ENCODE measurements at regions not wholly inside any gene's neighbourhood (a gene's known extent, or its start where the extent isn't known, plus 50 kb on each side); places are given as distances from the start of the nearest gene placed in this dataset.

- no peak for DNase-seq
Measured at GRCh38 chr21:21605521-21605920, 607.3 kb downstream of the NCAM2 start.

- no peak for DNase-seq
Measured at GRCh38 chr21:21606041-21606440, 607.8 kb downstream of the NCAM2 start.

- no peak for DNase-seq
Measured at GRCh38 chr21:21612466-21612865, 614.3 kb downstream of the NCAM2 start.

- DNase-seq: no peak
Measured at GRCh38 chr21:21614966-21615365, 616.8 kb downstream of the NCAM2 start.

GRCh38 chr21:21622460-21623234 is 624.4 kb downstream of the NCAM2 start:
- no peak for DNase-seq

- no peak for DNase-seq
Measured at GRCh38 chr21:21624674-21625073, 626.5 kb downstream of the NCAM2 start.

- no peak for DNase-seq
Measured at GRCh38 chr21:21631961-21632360, 633.8 kb downstream of the NCAM2 start.

- DNase-seq: no peak
Measured at GRCh38 chr21:21632926-21633325, 634.7 kb downstream of the NCAM2 start.

- no peak for DNase-seq
Measured at GRCh38 chr21:21661741-21662140, 663.5 kb downstream of the NCAM2 start.

- DNase-seq: no peak
Measured at GRCh38 chr21:21662776-21663175, 664.6 kb downstream of the NCAM2 start.

- no peak for DNase-seq
Measured at GRCh38 chr21:21664871-21665270, 666.7 kb downstream of the NCAM2 start.

GRCh38 chr21:21666689-21667088 is 668.5 kb downstream of the NCAM2 start:
- no peak for DNase-seq

GRCh38 chr21:21668198-21668597 is 670.0 kb downstream of the NCAM2 start:
- DNase-seq: no peak

GRCh38 chr21:21673959-21674358 is 675.8 kb downstream of the NCAM2 start:
- DNase-seq: no peak

GRCh38 chr21:21675601-21676000 is 677.4 kb downstream of the NCAM2 start:
- no peak for DNase-seq

- no peak for DNase-seq
Measured at GRCh38 chr21:21682172-21682571, 684.0 kb downstream of the NCAM2 start.

- DNase-seq: no peak
Measured at GRCh38 chr21:21688889-21689288, 690.7 kb downstream of the NCAM2 start.

GRCh38 chr21:21690068-21690665 is 692.0 kb downstream of the NCAM2 start:
- no peak for DNase-seq

- DNase-seq: no peak
Measured at GRCh38 chr21:21712748-21713520, 714.7 kb downstream of the NCAM2 start.

GRCh38 chr21:21713651-21714180 is 715.5 kb downstream of the NCAM2 start:
- no peak for DNase-seq

- no peak for DNase-seq
Measured at GRCh38 chr21:21714426-21714825, 716.2 kb downstream of the NCAM2 start.

- no peak for DNase-seq
Measured at GRCh38 chr21:21715266-21715969, 717.2 kb downstream of the NCAM2 start.

GRCh38 chr21:21722731-21723130 is 724.5 kb downstream of the NCAM2 start:
- DNase-seq: no peak
